SK-N-SH (cell line): ENCODE measurements at regions not wholly inside any gene's neighbourhood (a gene's known extent, or its start where the extent isn't known, plus 50 kb on each side); places are given as distances from the start of the nearest gene placed in this dataset.

Source experiments
- CTCF ChIA-PET: fragments of 300-600, 350-600 bp; formaldehyde crosslinking; extraction: SDS; loops from one replicate; lab custom pipeline; 2021; lab: Yijun Ruan, JAX
- POLR2A ChIA-PET: fragments of 350-600 bp; sonication (Branson Sonifier 250); formaldehyde crosslinking; extraction: SDS; loops from one replicate; lab custom pipeline; 2020; ENCODE audit warnings: antibody characterized with exemption, inconsistent platforms; lab: Yijun Ruan, JAX
- DNase-seq: peaks from one replicate; pipeline ENCODE4 v3.0.0; 2012
- H2AFZ ChIP-seq: fragments of 200-600 bp; sonication (generic); 2 replicates; pipeline ENCODE4 v1.8.1; 2016; ENCODE audit warnings: antibody characterized with exemption, mild to moderate bottlenecking, low read depth
- H3F3A ChIP-seq: fragments of 200-600 bp; sonication (generic); replicated peaks from 2 replicates; pipeline ENCODE3; 2016; ENCODE audit warnings: antibody characterized with exemption, mild to moderate bottlenecking; ENCODE audit not compliant: insufficient read depth
- H3K27ac ChIP-seq, 2 experiments: fragments of 200-500 bp in 1 of 2; fragments of 200-600 bp in 1 of 2; sonication (Bioruptor generic) in 1 of 2; sonication (generic), shearing (Covaris generic) in 1 of 2; 2 replicates each; pipeline versions ENCODE4 v1.5.1 to v1.6.1; 2014 to 2016; ENCODE audit warnings: low read depth in 2 of 2, inconsistent platforms in 1 of 2, low read length in 1 of 2, mild to moderate bottlenecking in 1 of 2, mixed read lengths in 1 of 2
- H3K27me3 ChIP-seq: fragments of 200-600 bp; sonication (generic), shearing (Covaris generic); 2 replicates; pipeline ENCODE4 v1.6.1; 2016; ENCODE audit warnings: mixed run types; ENCODE audit not compliant: insufficient read depth
- H3K36me3 ChIP-seq, 2 experiments: fragments of 200-500 bp in 1 of 2; fragments of 200-600 bp in 1 of 2; sonication (Bioruptor generic) in 1 of 2; sonication (generic) in 1 of 2; replicated peaks in 1 of 2; 2 replicates each; pipeline versions ENCODE3 to v1.5.1; 2014 to 2016; ENCODE audit warnings: low read length in 1 of 2, mild to moderate bottlenecking in 1 of 2; ENCODE audit not compliant: insufficient read depth in 2 of 2, control insufficient read depth in 1 of 2
- H3K4me1 ChIP-seq, 2 experiments: fragments of 200-500 bp in 1 of 2; fragments of 200-600 bp in 1 of 2; sonication (Bioruptor generic) in 1 of 2; sonication (generic), shearing (Covaris generic) in 1 of 2; 2 replicates each; pipeline versions ENCODE4 v1.5.1 to v1.6.1; 2014 to 2016; ENCODE audit warnings: low read depth in 1 of 2, low read length in 1 of 2, mixed run types in 1 of 2; ENCODE audit not compliant: insufficient read depth in 2 of 2, control insufficient read depth in 1 of 2
- H3K4me2 ChIP-seq: fragments of 200-600 bp; sonication (generic), shearing (Covaris generic); 2 replicates; pipeline ENCODE4 v1.6.1; 2017; ENCODE audit warnings: mixed run types
- H3K4me3 ChIP-seq, 2 experiments: fragments of 200-500 bp in 1 of 2; fragments of 200-600 bp in 1 of 2; sonication (Bioruptor generic) in 1 of 2; sonication (generic), shearing (Covaris generic) in 1 of 2; 2 replicates each; pipeline versions ENCODE4 v1.5.1 to v1.8.1; 2014 to 2016; ENCODE audit warnings: low read depth in 2 of 2, inconsistent platforms in 1 of 2, low read length in 1 of 2, mild to moderate bottlenecking in 1 of 2, mixed read lengths in 1 of 2, moderate library complexity in 1 of 2
- H3K79me2 ChIP-seq: fragments of 200-600 bp; sonication (generic); 2 replicates; pipeline ENCODE4 v1.8.1; 2017; ENCODE audit warnings: mild to moderate bottlenecking; ENCODE audit not compliant: insufficient read depth
- H3K9ac ChIP-seq: fragments of 200-600 bp; sonication (generic); 2 replicates; pipeline ENCODE4 v1.6.1; 2017; ENCODE audit warnings: mixed run types
- H3K9me2 ChIP-seq: fragments of 200-600 bp; sonication (generic); 2 replicates; pipeline ENCODE4 v1.6.1; 2017; ENCODE audit warnings: mixed run types
- H3K9me3 ChIP-seq: fragments of 200-600 bp; sonication (generic); 2 replicates; pipeline ENCODE4 v1.6.1; 2017; ENCODE audit warnings: mixed run types, mild to moderate bottlenecking, moderate library complexity
- H4K20me1 ChIP-seq: fragments of 200-600 bp; sonication (generic); 2 replicates; pipeline ENCODE4 v1.6.1; 2017; ENCODE audit warnings: mild to moderate bottlenecking, mixed run types; ENCODE audit not compliant: insufficient read depth
- ELF1 ChIP-seq: IDR thresholded peaks from 2 replicates; pipeline ENCODE4 v1.4.0; 2012
- GATA2 ChIP-seq: sonication (generic); formaldehyde crosslinking; IDR thresholded peaks from 2 replicates; pipeline ENCODE4 v1.5.0; 2020; ENCODE audit warnings: mild to moderate bottlenecking, missing genetic modification reagents
- YY1 ChIP-seq: IDR thresholded peaks from 2 replicates; pipeline ENCODE4 v1.4.0; 2012; ENCODE audit warnings: low read depth, mild to moderate bottlenecking
- WGBS: methylation state at CpG from one replicate; pipeline ENCODE4 v1.1.6; 2017; ENCODE audit warnings: low lambda C conversion rate; 5-methylcytosine and 5-hydroxymethylcytosine counted together
- TF ChIP-seq, protein P1 (sequence below): IDR thresholded peaks from 2 replicates; pipeline ENCODE4 v1.6.1; 2012; ENCODE audit warnings: mild to moderate bottlenecking, low read depth, low read length, moderate library complexity
- TF ChIP-seq, protein P2 (sequence below): fragments of 150-350 bp; IDR thresholded peaks from 2 replicates; pipeline ENCODE4 v1.6.1; 2017; ENCODE audit warnings: antibody characterized with exemption, low read length, low read depth, borderline replicate concordance

DNA sequence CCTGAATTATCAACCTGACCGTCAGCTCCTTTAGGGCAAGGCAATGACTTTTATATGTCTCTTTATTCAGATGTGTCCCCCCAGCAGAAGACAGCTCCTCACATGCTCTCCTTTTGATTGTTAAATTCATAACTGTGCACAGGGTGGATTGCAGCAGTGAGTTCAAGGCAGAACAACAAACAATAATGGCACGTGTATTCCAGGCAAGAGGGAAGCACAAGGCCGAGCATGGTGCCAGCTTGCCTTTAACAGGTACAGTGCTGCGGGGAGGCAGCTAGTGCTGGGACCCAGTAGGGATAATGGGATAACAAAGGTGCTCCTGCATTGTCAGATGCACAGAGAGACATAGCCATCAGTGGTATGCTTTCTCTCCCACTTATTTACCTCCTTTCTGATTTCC is 248.4 kb downstream of the RHOU start:
- H3K79me2 ChIP-seq = no peaks in the 10 kb centered on the region
- no peaks in the 10 kb centered on the region for H3K9me3 ChIP-seq
- TF ChIP-seq, protein P1, sequence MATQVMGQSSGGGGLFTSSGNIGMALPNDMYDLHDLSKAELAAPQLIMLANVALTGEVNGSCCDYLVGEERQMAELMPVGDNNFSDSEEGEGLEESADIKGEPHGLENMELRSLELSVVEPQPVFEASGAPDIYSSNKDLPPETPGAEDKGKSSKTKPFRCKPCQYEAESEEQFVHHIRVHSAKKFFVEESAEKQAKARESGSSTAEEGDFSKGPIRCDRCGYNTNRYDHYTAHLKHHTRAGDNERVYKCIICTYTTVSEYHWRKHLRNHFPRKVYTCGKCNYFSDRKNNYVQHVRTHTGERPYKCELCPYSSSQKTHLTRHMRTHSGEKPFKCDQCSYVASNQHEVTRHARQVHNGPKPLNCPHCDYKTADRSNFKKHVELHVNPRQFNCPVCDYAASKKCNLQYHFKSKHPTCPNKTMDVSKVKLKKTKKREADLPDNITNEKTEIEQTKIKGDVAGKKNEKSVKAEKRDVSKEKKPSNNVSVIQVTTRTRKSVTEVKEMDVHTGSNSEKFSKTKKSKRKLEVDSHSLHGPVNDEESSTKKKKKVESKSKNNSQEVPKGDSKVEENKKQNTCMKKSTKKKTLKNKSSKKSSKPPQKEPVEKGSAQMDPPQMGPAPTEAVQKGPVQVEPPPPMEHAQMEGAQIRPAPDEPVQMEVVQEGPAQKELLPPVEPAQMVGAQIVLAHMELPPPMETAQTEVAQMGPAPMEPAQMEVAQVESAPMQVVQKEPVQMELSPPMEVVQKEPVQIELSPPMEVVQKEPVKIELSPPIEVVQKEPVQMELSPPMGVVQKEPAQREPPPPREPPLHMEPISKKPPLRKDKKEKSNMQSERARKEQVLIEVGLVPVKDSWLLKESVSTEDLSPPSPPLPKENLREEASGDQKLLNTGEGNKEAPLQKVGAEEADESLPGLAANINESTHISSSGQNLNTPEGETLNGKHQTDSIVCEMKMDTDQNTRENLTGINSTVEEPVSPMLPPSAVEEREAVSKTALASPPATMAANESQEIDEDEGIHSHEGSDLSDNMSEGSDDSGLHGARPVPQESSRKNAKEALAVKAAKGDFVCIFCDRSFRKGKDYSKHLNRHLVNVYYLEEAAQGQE = no peak
- no peak for TF ChIP-seq YY1
- TF ChIP-seq, protein P2, sequence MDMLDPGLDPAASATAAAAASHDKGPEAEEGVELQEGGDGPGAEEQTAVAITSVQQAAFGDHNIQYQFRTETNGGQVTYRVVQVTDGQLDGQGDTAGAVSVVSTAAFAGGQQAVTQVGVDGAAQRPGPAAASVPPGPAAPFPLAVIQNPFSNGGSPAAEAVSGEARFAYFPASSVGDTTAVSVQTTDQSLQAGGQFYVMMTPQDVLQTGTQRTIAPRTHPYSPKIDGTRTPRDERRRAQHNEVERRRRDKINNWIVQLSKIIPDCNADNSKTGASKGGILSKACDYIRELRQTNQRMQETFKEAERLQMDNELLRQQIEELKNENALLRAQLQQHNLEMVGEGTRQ = no peak
- no peaks in the 10 kb centered on the region for H3K36me3 ChIP-seq
- no peak overlapping the region for H2AFZ ChIP-seq
- CTCF ChIA-PET = interaction anchor here (0.9 to 1.3 kb wide), 4 partner anchors 117 to 249 kb away, joined by 3 to 6 read pairs (median 4); partner anchors contain the start of gene RHOU
- 79% methylated on average over 4 of the region's 4 CpGs for WGBS
- H4K20me1 ChIP-seq = no peaks in the 10 kb centered on the region
- no peaks in the 10 kb centered on the region for H3F3A ChIP-seq
- H3K4me2 ChIP-seq = no peak overlapping the region
- H3K9me2 ChIP-seq = no peaks in the 10 kb centered on the region
- H3K4me3 ChIP-seq = no peak overlapping the region
- no peaks in the 10 kb centered on the region for H3K27me3 ChIP-seq
- H3K9ac ChIP-seq = no peak overlapping the region
- POLR2A ChIA-PET = no interaction called here
- no peak overlapping the region for H3K27ac ChIP-seq
- no peak for DNase-seq
- H3K4me1 ChIP-seq = peaks cover 0 to 37% of the 10 kb centered on the region in 2 experiments; a peak in 1 of 4 replicates

DNA sequence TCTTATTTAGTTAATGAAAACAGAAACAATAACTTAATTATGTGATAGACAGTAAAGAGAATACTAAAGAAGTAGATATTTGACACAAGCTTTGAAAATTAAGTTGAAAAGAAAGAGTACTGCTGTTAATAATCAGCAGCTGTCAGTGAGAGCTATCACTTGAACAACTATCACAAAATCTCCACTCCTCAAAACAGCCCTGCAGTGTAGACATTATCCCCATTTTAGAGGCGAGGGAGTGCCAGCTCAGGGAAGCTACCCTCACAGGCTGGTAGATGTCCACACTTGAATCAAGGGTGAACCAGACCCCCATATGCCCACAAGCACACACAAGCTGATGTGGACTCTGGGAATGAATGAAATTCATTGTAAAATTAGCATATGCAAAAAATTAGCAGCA is 248.8 kb downstream of the RHOU start:
- WGBS = 75% methylated on average over 1 of the region's 1 CpG
- H3K27ac ChIP-seq = no peak overlapping the region
- H3K4me2 ChIP-seq = no peak overlapping the region
- H3K9me3 ChIP-seq = no peaks in the 10 kb centered on the region
- no peaks in the 10 kb centered on the region for H4K20me1 ChIP-seq
- no peaks in the 10 kb centered on the region for H3K79me2 ChIP-seq
- H3F3A ChIP-seq = no peaks in the 10 kb centered on the region
- no peaks in the 10 kb centered on the region for H3K27me3 ChIP-seq
- no peaks in the 10 kb centered on the region for H3K9me2 ChIP-seq
- peak; percentile 40 for DNase-seq
- no peak overlapping the region for H2AFZ ChIP-seq
- ChIA-PET POLR2A (no interaction called here), CTCF (interaction anchor here (0.9 to 1.3 kb wide), 4 partner anchors 118 to 249 kb away, joined by 3 to 6 read pairs (median 4); partner anchors contain the start of gene RHOU)
- peaks cover 0 to 40% of the 10 kb centered on the region in 2 experiments; a peak in 1 of 4 replicates for H3K4me1 ChIP-seq
- H3K36me3 ChIP-seq = no peaks in the 10 kb centered on the region
- no peak overlapping the region for H3K4me3 ChIP-seq
- no peak overlapping the region for H3K9ac ChIP-seq
- TF ChIP-seq GATA2 (CRISPR knock-in tag) (peak; percentile 12; the same call in 1 of the 2 replicates), ELF1 (no peak)
